Frontal cortex (tissue), 3 donors: ENCODE measurements at regions not wholly inside any gene's neighbourhood (a gene's known extent, or its start where the extent isn't known, plus 50 kb on each side); places are given as distances from the start of the nearest gene placed in this dataset.
"Not testable (repeated sequence)": the region's sequence is repeated elsewhere in the genome, so short reads cannot be mapped to it uniquely, and the experiment has no call there.

Experiments used
- DNase-seq, 2 donors: peaks; one replicate each; pipeline ENCODE4 v3.0.0; 2012; ENCODE audit warnings: low spot score in 2 of 2
- FAIRE-seq: peaks from 2 replicates; lab custom pipeline; 2012; peaks lifted over from hg19 to GRCh38; lab: Jason Lieb, UNC
- donor health status: control.
- donor health status: control.
- donor health status: control.

DNA sequence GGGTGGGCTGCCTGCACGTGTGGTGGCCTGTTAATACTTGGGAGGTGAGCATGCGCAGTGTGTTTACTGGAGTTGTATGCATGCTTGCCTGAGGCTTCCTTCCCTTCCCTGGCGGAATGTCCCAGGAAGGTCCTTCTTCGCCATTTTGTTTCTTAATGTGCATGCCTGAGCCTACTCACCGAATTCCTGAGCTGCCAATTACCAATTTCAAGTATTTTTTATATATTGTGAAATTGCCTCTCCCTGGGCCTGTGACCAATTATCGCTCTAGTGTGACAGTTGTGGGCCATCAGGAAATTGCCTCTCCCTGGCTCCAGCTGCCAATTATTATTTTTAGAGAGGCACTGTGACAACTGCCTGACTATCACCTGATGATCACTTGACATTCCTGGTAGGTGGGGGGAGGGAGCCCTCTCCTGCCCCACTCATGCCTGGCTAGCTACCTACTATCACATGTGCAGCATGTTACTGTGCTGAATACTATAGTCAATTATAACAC, 70.0 kb downstream of the FAM50B start:
- DNase-seq (no peak), FAIRE-seq (no peak)

DNA sequence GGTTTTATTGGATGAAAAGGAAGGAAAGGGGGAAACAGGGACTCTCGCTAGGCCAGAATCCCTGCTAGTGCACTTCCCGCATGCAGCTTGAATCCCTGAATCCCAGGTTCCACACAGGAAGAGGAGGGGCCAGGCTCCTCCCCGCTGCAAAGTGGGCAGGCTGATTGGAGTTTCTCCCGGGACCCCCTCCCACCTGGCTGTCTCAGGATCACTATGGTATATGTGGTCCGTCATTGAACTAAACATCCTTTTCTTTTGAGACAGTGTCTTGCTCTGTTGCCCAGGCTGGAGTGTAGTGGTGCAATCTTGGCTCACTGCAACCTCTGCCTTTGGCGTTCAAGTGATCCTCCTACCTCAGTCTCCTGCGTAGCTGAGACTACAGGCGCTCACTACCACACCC, 70.7 kb downstream of the FAM50B start:
- DNase-seq, result no peak
- no peak for FAIRE-seq

DNA sequence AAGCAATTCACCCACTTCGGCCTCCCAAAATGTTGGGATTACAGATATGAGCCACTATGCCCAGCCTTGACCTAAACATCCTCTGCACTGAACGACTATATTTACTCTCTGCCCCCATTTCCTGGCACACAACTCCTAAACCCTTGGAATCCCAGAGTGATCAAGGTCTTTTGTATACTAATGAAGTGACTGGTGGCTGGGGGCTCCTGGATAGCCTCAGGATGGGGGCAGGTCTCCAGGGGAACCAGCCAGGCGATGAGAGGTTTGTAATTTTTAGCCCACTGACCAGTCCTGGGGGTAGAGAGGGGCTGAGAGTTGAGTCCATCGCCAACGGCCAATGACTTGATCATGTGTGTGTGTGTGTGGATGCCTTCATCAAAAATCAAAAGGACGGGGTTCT, 71.1 kb downstream of the FAM50B start:
- DNase-seq (no peak), FAIRE-seq (no peak)

DNA sequence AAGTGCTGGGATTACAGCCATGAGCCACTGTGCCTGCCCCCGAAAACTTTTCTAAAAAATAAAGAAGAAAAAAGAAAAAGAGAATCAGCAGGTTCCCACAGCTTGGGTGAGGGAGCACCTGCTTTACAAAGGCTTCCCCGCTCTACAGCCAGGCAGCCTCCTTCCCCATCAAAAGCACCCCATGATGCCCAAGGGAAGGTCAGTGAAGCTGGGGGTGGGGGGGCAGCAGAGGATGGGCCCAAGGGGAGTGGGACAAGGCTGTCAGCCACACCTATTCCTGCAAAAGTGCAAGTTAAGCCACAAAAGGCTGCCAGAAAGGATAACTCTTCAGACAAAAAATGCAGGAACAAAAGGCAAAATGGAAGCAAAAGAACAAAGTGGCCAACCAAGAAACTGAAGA, 72.5 kb downstream of the FAM50B start:
- no peak for FAIRE-seq
- DNase-seq, result no peak

DNA sequence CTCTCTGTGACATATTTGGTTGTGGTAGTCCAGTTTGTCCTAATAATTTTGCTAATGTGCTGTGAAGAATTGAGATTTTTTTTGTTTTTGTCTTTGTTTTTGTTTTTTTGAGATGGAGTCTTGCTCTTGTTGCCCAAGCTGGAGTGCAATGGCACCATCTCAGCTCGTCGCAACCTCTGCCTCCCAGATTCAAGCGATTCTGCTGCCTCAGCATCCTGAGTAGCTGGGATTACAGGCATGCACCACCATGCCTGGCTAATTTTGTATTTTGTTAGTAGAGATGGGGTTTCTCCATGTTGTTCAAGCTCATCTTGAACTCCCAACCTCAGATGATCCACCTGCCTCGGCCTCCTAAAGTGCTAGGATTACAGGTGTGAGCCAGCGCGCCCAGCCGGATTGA, 73.4 kb downstream of the FAM50B start:
- not testable (repeated sequence) for FAIRE-seq

DNA sequence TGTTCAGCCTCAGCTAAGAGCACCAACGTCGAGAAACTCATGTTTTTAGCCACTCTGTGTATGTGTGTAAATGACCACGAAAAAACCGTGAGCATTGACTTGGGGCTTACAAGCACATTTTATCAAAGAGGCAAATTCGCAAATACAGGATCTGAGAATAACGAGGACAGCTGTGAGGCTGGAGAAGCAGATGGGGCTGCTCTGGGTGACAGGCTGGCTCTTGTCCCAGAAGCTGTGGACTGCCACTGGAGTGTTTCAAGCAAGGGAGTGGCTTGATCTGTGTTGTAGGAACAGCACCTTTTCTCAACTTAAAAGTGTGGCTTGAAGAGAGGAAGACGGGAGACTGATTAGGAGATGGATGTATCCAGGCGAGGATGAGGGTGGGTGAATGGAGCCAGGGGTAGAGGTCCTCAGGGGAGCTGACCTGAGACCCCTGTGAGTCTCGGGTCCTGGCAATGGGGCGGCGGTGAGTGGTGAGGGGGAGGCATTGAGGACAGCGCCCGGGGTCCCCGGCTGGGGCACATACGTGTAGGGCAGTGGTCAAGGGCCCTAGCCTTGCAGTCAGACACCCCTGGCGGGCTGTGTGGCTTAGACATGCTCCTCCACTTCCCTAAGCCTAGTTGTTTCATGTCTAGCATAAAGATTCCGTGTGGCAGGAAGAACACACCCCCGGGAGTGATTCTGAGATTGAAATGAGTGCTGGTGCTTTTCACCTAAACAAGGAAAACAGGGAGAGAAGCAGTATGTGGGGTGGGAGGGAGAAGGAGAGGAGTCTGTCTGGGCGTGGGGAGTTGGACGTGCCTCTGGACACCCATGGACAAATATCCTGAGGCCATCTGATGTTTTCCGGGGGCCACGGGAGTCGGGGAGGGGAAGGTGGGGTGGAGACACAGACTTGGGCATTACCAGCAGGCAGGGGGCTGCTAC, 76.3 kb downstream of the FAM50B start:
- FAIRE-seq, DNase-seq: not testable (repeated sequence)

More for the DNA sequence above, 73.4 kb downstream of the FAM50B start:
- DNase-seq, result not testable (repeated sequence)

DNA sequence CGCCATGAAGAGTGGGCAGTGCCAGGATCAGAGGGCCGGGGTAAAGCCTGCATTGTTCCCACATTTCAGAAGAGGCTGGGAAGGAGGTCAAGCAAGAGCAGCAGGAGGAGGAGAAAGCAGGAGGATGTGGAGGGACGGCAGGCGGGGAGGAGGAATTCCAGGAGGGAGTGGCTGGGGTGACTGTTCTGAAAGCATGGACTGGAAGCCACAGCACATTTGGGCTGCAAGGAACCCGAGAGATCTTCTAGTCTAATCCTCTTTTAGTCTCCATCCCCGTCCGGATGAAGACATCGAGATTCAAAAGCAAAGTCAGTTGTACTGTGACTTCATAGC, 76.9 kb downstream of the FAM50B start:
- FAIRE-seq (no peak), DNase-seq (no peak)

DNA sequence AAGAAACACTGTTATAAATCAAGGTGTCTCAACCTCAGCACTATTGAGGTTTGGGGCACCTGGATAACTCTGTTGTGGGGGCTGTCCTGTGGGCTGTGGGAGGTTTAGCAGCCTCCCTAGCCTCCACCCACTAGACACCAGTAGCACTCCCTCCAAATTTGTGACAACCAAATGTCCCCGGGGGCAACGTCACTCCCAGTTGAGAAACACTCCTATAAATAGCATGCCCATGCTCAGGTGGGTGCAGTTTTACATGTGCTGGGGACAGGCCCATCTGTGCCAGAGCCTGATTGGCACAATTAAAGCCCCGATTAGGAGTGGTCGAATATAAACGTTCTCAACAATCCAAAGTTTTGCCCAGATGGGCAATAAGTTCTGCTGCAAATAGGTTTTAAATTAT, 78.9 kb downstream of the FAM50B start:
- DNase-seq (no peak), FAIRE-seq (no peak)

DNA sequence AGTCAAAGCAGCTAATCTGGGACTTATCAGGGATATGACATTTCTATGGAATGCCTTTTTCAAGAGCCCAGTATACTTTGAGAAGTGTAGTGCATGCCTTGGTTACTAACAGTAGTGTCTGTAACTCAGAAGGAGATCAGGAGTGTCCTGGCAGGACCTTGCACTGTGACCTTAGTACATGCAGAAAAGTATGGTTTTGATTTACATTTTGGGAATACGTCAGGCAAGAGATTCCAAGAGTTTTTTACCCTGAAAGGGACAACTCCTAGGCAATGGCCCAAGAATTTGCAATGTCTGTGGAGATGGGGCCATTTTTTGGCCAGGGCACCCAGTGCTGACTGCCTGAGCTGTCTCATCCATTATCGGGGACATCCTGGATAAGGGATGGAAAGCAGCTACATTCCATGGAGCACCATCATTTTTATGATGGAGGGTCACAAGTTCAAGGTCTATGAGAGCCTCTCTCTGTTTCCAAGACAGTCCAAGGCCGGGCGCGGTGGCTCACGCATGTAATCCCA, 80.2 kb downstream of the FAM50B start:
- FAIRE-seq, result no peak
- DNase-seq, result no peak

DNA sequence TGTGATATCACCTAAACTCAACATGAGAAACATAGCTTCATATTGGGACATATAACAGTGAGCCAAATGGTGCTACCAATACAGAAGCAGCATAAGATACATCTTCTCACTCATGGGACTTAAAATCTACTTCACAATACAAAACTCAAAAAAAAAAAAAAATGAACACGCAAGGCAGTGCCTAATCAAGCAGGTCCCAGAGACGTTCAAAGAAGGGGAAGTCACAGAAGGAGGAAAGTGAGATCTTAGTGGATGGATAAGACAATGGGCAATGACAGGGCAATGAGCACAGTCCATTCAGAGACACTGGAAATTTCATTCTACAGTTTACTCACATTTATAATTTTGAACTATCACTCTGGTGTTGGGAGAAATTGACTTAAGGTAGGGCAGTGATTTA, 88.3 kb downstream of the FAM50B start:
- DNase-seq (no peak), FAIRE-seq (no peak)

DNA sequence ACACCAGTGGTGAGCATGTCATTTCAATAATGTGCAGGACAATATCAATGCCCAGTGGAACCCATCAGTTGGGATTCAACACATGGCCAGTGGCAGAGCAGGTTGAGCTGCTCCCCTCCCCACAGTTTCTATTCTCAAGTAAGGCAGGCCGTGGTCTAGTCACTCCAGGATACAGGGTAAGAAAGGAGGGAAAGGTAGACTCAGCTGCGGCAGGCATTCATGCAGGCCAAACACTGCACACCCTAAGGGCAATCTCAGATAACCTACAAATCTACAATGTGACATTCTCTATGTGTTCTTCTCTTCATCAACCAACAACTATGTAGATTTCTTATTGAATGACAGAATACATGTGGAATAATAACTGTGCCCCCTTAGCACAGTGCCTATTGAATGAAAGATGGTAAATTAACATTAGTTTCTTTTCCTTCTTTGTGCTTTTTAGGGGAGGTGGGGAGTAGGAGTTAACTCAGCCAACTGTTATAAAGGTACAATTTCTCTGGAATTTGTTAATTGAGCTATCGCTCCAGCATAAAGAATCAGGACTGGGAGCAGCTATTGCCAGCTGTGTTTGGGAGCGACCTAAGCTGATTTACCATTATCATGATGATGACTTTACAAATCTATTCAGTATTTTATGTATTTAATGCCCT, 89.7 kb downstream of the FAM50B start:
- DNase-seq (no peak), FAIRE-seq (no peak)

DNA sequence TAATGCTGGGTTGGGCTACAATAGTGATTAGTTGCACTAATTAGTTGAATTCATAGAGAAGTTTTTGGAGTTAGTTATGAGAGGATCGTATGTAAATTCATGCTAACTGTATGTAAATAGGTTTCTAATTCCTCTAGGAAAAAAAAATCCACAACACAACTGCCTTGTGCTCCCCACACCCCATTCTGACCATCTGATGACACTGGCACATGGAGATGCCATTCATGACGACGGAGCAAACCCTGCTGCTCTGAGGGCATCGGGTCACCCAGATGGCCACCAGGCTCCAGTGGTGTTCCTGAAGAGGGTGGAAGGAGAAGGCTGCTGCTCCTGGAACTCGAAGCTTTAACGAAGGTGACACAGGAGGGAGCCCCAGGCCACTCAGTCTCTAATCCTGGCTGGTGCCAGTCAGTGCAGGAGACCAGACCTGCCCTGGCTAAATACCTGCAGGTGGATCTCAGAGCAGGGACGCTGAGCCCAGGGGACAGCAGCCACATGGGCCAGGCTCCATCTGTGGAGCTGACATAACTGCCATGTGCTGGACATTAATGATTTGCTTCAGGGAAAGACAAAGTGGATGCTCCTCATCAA, 90.3 kb downstream of the FAM50B start:
- FAIRE-seq, result no peak

DNA sequence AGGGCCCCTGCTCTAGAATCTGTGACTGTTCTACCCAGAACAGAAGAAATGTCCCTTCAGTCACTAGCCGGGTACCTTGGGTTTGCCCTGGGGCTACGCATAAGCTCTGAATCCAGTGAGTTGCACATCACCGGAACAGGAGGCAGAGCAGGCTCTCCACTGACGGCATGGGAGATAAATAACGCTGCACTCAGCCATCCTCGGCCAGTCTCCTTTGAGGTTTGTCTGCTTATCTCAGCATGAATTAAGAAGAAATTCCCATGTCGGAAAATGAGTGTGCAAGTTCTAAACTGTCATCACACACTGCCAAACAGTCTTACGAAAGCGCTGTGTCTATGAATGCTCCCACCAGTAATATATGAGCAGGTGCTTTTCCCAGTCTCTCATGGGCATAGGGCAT, 90.8 kb downstream of the FAM50B start:
- DNase-seq, result no peak
- no peak for FAIRE-seq

More for the DNA sequence above, 90.3 kb downstream of the FAM50B start:
- DNase-seq, result no peak

DNA sequence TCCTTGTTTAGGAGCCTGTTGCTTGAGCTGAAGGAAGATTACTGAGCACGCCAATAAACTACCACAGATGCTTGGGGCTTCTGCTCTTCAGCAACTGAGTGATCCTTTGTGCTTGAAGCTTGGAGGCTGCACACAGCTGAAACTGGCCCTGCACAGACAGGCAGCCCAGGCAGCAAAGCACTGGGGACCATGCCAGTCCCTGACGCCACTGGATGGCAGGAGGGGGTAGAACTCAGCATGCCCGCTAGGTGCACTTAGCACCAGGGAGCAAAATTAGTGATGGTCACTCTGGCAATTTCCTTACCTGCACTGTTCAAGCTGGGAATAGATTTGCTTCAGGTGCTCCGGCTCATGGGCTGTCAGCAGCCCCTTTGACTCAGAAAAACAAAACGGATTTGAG, 91.5 kb downstream of the FAM50B start:
- peak; percentile 16 to 17 for DNase-seq
- no peak for FAIRE-seq

DNA sequence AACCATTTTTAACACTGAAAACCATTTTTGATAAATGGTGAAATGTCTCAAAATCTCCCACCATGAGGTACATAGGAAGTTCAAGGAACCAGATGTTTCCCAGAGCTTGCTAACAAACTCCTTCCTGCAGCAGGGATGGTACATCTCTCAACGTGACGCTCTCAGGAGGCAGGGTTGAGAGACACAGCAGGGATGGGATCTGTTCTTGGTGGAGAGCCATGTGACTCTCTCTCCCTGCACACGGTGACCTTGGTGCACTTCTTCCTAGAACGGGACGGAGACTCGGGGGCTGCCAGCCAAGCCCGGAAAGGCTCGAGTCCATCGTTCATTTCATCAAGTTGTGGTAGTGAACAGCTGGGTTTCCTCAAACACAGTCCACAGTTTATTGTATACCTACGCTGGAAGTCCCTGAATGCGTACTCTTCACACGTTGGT, 94.2 kb downstream of the FAM50B start:
- FAIRE-seq (no peak), DNase-seq (no peak)

DNA sequence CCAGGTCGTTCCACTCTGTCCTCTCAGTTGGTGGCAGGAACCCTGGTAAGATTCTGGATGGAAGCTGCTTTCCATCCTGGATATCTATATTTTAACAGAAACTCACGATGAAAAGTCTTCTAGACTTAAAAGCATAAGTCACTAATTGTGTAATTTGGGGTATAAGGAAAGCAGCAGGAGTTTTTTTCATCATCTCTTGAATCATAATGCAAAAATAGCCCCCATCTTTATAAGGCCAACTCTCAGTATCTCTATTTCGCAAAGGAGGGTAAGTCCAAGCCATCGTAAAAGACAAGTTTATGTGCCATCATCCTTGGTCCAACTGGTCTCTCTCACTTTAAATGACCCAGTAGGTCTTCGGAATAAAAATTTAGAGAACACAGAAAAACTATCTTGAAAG, 95.1 kb downstream of the FAM50B start:
- no peak for FAIRE-seq
- no peak for DNase-seq

DNA sequence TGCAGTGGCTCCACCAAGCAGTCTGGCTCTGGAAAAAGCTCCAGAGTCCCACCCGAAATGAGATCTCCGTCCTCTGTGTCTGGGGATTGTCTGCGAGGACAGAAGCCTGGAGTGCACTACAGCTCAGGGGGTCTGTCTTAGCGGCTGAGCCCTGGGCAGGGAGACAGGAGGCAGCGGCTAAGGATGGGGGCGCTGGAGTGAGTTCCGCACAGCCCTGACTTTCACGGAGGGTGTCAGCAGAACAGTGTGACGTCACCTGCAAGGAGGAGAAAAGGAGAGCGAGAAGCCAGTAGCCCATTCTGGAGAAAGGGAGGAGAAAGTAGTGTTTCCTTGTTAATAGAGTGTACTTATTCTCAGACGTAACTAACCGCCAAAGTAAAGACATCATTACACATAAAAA, 97.6 kb downstream of the FAM50B start:
- FAIRE-seq (no peak), DNase-seq (no peak)

DNA sequence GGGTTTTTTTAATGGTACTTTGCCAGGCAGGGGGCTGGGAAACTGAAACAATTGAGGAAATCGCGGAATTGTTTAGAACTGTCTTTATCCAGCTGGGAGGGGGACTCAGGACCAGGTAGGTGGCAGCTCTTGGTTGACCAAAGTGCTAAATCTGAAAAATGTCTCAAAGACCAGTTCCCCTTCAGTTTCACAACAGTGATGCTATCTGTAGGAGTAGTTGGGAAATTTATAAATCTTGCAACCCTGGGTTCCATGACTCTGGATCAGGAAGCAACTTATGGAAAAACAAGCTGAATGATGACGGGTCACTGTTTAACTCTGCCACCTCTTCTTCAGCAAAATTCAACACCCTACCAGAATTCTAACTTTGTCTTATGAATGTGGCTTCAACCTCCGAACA, 99.7 kb downstream of the FAM50B start:
- no peak for FAIRE-seq
- no peak for DNase-seq

DNA sequence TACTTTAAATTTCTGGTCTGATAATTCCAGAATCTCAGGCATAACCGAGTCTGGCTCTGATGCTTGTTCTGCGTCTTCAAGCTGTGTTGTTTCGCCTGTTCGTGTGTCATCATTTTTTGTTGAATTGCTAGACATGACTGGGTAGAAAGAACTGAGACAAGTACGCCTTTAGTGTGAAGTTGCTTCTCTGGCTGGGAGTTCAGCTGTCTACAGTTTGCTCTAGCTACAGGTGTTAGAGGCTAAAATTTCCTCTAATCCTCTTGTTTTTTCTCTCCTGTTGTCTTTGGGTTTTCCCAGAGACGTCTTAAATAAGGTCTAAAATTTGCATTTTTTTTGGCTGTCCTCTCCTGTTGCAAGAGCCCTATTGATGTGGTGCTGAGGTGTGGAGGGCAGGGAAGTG, 100.3 kb downstream of the FAM50B start:
- DNase-seq (no peak), FAIRE-seq (no peak)

DNA sequence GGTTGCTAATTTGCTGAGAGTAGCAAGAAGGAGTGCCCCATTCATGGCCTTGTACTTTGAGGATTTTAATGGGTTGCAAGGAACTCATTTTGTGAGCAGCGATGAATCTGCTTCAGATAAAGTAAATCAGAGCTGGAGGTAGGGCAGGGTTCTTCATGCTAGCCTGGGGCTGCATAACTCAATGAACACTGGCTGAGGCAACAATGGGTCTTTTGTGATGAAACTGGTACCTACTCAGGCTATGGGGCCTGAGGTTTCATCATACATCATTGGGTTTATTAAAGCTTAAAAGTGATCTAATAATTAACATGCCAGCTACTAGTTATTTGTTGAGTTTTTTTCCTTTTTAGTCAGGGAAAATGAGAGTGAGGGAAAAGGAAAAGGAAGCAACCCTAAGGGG, 106.9 kb downstream of the FAM50B start:
- DNase-seq (no peak), FAIRE-seq (no peak)

DNA sequence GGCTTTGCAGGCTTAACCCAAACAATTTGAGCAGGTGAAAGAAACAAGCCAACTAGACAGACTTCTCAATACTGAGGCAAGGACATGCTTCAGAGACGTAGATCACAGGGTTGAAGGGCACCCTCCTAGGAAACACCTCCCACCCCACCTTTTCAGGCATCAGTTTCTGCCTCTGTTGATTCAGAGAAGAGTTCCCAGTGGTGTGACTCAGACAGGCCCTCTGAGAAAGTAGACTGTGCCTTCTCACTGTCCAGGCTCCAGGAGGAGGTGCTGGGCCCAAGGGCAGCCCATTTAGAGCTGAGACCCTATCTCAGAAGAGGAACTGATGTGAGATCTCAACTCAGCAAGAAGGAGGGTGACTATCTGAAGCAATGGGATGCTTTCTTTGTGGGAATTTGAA, 108.1 kb downstream of the FAM50B start:
- no peak for FAIRE-seq
- DNase-seq, result no peak
